Lower lobe of right lung (tissue), 2 donors: ENCODE measurements at regions not wholly inside any gene's neighbourhood (a gene's known extent, or its start where the extent isn't known, plus 50 kb on each side); places are given as distances from the start of the nearest gene placed in this dataset.
"Not testable (repeated sequence)": the region's sequence is repeated elsewhere in the genome, so short reads cannot be mapped to it uniquely, and the experiment has no call there.

Source experiments
- ATAC-seq, 2 donors: fragments of 200-7000 bp; cut with Tn5 transposase; one replicate each; pipeline ENCODE4 v1.9.1; 2020 to 2022; ENCODE audit warnings: mild to moderate bottlenecking in 2 of 2, moderate library complexity in 2 of 2
- DNase-seq: peaks from one replicate; pipeline ENCODE4 v3.0.0-alpha.2; 2020
- H3K27ac ChIP-seq: fragments of 200-600 bp; one replicate; pipeline ENCODE4 v1.8.0; 2022
- H3K27me3 ChIP-seq: fragments of 200-600 bp; one replicate; pipeline ENCODE4 v1.8.0; 2022; ENCODE audit warnings: low read depth
- H3K36me3 ChIP-seq: fragments of 200-600 bp; one replicate; pipeline ENCODE4 v1.8.0; 2022; ENCODE audit warnings: mild to moderate bottlenecking
- H3K4me1 ChIP-seq: fragments of 200-600 bp; one replicate; pipeline ENCODE4 v1.8.0; 2022
- H3K4me3 ChIP-seq: fragments of 200-600 bp; one replicate; pipeline ENCODE4 v1.8.0; 2022; ENCODE audit warnings: mild to moderate bottlenecking
- H3K9me3 ChIP-seq: fragments of 200-600 bp; one replicate; pipeline ENCODE4 v1.8.0; 2022
- CTCF ChIP-seq: fragments of 200-600 bp; IDR thresholded peaks from one replicate; pipeline ENCODE4 v1.8.0; 2022; ENCODE audit warnings: antibody characterized with exemption, mild to moderate bottlenecking
- intact Hi-C: fragments of 100-400 bp; cut with DNase I; formaldehyde crosslinking; loops from one replicate; pipeline ENCODE4 v1.11.0; 2022
- donor health status: DM: no; HTN: yes; CAD: no; lungs with severe emphysema.

GRCh38 chr1:73194965-73195364, 912.6 kb upstream of the NEGR1 start:
- Histone ChIP-seq H3K27ac (no peak overlapping the region), H3K9me3 (no peaks in the 10 kb centered on the region), H3K4me3 (no peak overlapping the region), H3K36me3 (no peaks in the 10 kb centered on the region), H3K27me3 (no peaks in the 10 kb centered on the region), H3K4me1 (no peaks in the 10 kb centered on the region)
- DNase-seq = no peak
- intact Hi-C loops = no loop called here
- ATAC-seq = no peak
- no peak for TF ChIP-seq CTCF

GRCh38 chr1:73183581-73183980, 901.2 kb upstream of the NEGR1 start:
- H3K4me1 ChIP-seq, H3K36me3 ChIP-seq, intact Hi-C loops, H3K9me3 ChIP-seq, DNase-seq, H3K27me3 ChIP-seq, ATAC-seq, H3K27ac ChIP-seq, H3K4me3 ChIP-seq: not testable (repeated sequence)

- Histone ChIP-seq H3K4me1 (no peaks in the 10 kb centered on the region), H3K4me3 (no peak overlapping the region), H3K27me3 (no peaks in the 10 kb centered on the region), H3K36me3 (no peaks in the 10 kb centered on the region), H3K27ac (no peak overlapping the region), H3K9me3 (peaks cover 4% of the 10 kb centered on the region)
- TF ChIP-seq CTCF = no peak
- DNase-seq (no peak), ATAC-seq (peak in 1 of 2 donors; percentile 43)
- intact Hi-C loops = no loop called here
These were observed 898.8 kb upstream of the NEGR1 start for GRCh38 chr1:73181190-73181540.

- DNase-seq (no peak), ATAC-seq (peak in 1 of 2 donors; percentile 54)
- Histone ChIP-seq H3K9me3 (peaks cover 4% of the 10 kb centered on the region), H3K27me3 (no peaks in the 10 kb centered on the region), H3K4me1 (no peaks in the 10 kb centered on the region), H3K36me3 (no peaks in the 10 kb centered on the region), H3K4me3 (no peak overlapping the region), H3K27ac (no peak overlapping the region)
- intact Hi-C loops = no loop called here
- no peak for TF ChIP-seq CTCF
These were observed 898.3 kb upstream of the NEGR1 start for GRCh38 chr1:73180397-73181189.

- Histone ChIP-seq H3K27ac (no peak overlapping the region), H3K36me3 (no peaks in the 10 kb centered on the region), H3K27me3 (no peaks in the 10 kb centered on the region), H3K4me1 (no peaks in the 10 kb centered on the region), H3K9me3 (peaks cover 4% of the 10 kb centered on the region), H3K4me3 (no peak overlapping the region)
- no peak for DNase-seq
- no peak for ATAC-seq
- TF ChIP-seq CTCF = no peak
- intact Hi-C loops = no loop called here
These were observed 894.6 kb upstream of the NEGR1 start for GRCh38 chr1:73176902-73177301.

- TF ChIP-seq CTCF = no peak
- no peak for DNase-seq
- H3K4me3 ChIP-seq = no peak overlapping the region
- H3K9me3 ChIP-seq = no peaks in the 10 kb centered on the region
- no peaks in the 10 kb centered on the region for H3K36me3 ChIP-seq
- H3K27me3 ChIP-seq = no peaks in the 10 kb centered on the region
- intact Hi-C loops = no loop called here
- no peaks in the 10 kb centered on the region for H3K4me1 ChIP-seq
- H3K27ac ChIP-seq = no peak overlapping the region
- no peak for ATAC-seq
These were observed 884.8 kb upstream of the NEGR1 start for GRCh38 chr1:73167009-73167657.
